ENCODE measurements at regions not wholly inside any gene's neighbourhood (a gene's known extent, or its start where the extent isn't known, plus 50 kb on each side); places are given as distances from the start of the nearest gene placed in this dataset.

- no peak for TF ChIP-seq CTCF (conservative IDR thresholded peaks at IDR 0.05; ENCODE audit: low read depth, low read length)
- TF ChIP-seq EZH2 (IDR thresholded peaks at IDR 0.05; ENCODE audit: borderline replicate concordance, low read depth, low read length, poor library complexity, severe bottlenecking): no peak
- POLR2A ChIA-PET (ENCODE audit: low non-redundant PET): no interaction called here
These were observed 103.4 kb downstream of the ZFP36L2 start for GRCh38 chr2:43123028-43123427.

GRCh38 chr2:43121580-43122314 is 104.7 kb downstream of the ZFP36L2 start:
- H3K27me3 ChIP-seq (replicated peaks; ENCODE audit: insufficient read depth, low read depth, low read length, poor library complexity): no peaks in the 10 kb centered on the region
- TF ChIP-seq CTCF (conservative IDR thresholded peaks at IDR 0.05; ENCODE audit: low read depth, low read length) (no peak), EZH2 (IDR thresholded peaks at IDR 0.05; ENCODE audit: borderline replicate concordance, low read depth, low read length, poor library complexity, severe bottlenecking) (no peak)
- ChIA-PET CTCF (no interaction called here), POLR2A (ENCODE audit: low non-redundant PET) (no interaction called here)
- BruUV-seq (replicated peaks): no TSS peak
- no peaks in the 10 kb centered on the region for H3K4me1 ChIP-seq (ENCODE audit: insufficient read depth, low read length, poor library complexity, severe bottlenecking)
- H3K9me3 ChIP-seq (ENCODE audit: low read depth, low read length, poor library complexity, severe bottlenecking): peaks cover 9% of the 10 kb centered on the region
- no peak overlapping the region for H3K4me3 ChIP-seq (ENCODE audit: low read depth, low read length, poor library complexity, severe bottlenecking)
- DNase-seq (ENCODE audit: low spot score): no peak
- no peak overlapping the region for H3K27ac ChIP-seq (ENCODE audit: low read depth, low read length, poor library complexity, severe bottlenecking)
- intact Hi-C loops (cut with micrococcal nuclease; ENCODE audit: unreplicated experiment): loop anchor here (10.0 kb wide), 1 partner anchor 147 kb away; no protein-coding TSS in a partner anchor
- H3K36me3 ChIP-seq (ENCODE audit: insufficient read depth, low read length, poor library complexity, severe bottlenecking): no peaks in the 10 kb centered on the region

More at GRCh38 chr2:43123028-43123427, 103.4 kb downstream of the ZFP36L2 start:
- H3K27ac ChIP-seq (ENCODE audit: low read depth, low read length, poor library complexity, severe bottlenecking): no peak overlapping the region
- DNase-seq (ENCODE audit: low spot score): no peak
- CTCF ChIA-PET: no interaction called here
- no TSS peak for BruUV-seq (replicated peaks)
- no peaks in the 10 kb centered on the region for H3K36me3 ChIP-seq (ENCODE audit: insufficient read depth, low read length, poor library complexity, severe bottlenecking)
- peaks cover 9% of the 10 kb centered on the region for H3K9me3 ChIP-seq (ENCODE audit: low read depth, low read length, poor library complexity, severe bottlenecking)
- no peaks in the 10 kb centered on the region for H3K4me1 ChIP-seq (ENCODE audit: insufficient read depth, low read length, poor library complexity, severe bottlenecking)
- intact Hi-C loops (cut with micrococcal nuclease; ENCODE audit: unreplicated experiment): loop anchor here (10.0 kb wide), 1 partner anchor 148 kb away; no protein-coding TSS in a partner anchor
- H3K4me3 ChIP-seq (ENCODE audit: low read depth, low read length, poor library complexity, severe bottlenecking): no peak overlapping the region
- no peaks in the 10 kb centered on the region for H3K27me3 ChIP-seq (replicated peaks; ENCODE audit: insufficient read depth, low read depth, low read length, poor library complexity)

- Histone ChIP-seq H3K27me3 (replicated peaks; ENCODE audit: insufficient read depth, low read depth, low read length, poor library complexity) (no peaks in the 10 kb centered on the region), H3K27ac (ENCODE audit: low read depth, low read length, poor library complexity, severe bottlenecking) (no peak overlapping the region), H3K36me3 (ENCODE audit: insufficient read depth, low read length, poor library complexity, severe bottlenecking) (no peaks in the 10 kb centered on the region), H3K4me1 (ENCODE audit: insufficient read depth, low read length, poor library complexity, severe bottlenecking) (no peaks in the 10 kb centered on the region), H3K4me3 (ENCODE audit: low read depth, low read length, poor library complexity, severe bottlenecking) (no peak overlapping the region), H3K9me3 (ENCODE audit: low read depth, low read length, poor library complexity, severe bottlenecking) (peaks cover 9% of the 10 kb centered on the region)
- ChIA-PET POLR2A (ENCODE audit: low non-redundant PET) (no interaction called here), CTCF (no interaction called here)
- no peak for DNase-seq (ENCODE audit: low spot score)
- intact Hi-C loops (cut with micrococcal nuclease; ENCODE audit: unreplicated experiment): no loop called here
- no TSS peak for BruUV-seq (replicated peaks)
- TF ChIP-seq EZH2 (IDR thresholded peaks at IDR 0.05; ENCODE audit: borderline replicate concordance, low read depth, low read length, poor library complexity, severe bottlenecking) (no peak), CTCF (conservative IDR thresholded peaks at IDR 0.05; ENCODE audit: low read depth, low read length) (no peak)
These were observed 107.1 kb downstream of the ZFP36L2 start for GRCh38 chr2:43119303-43119702.
